H9 (cell line): ENCODE measurements at regions not wholly inside any gene's neighbourhood (a gene's known extent, or its start where the extent isn't known, plus 50 kb on each side); places are given as distances from the start of the nearest gene placed in this dataset.

Source experiments
- DNase-seq: peaks from one replicate; pipeline ENCODE4 v3.0.0-alpha.2; 2017
- H2AFZ ChIP-seq: one replicate; pipeline ENCODE4 v1.6.1; 2013; ENCODE audit warnings: mild to moderate bottlenecking, low read length, control low read depth, moderate library complexity
- H2AK5ac ChIP-seq: 2 replicates; pipeline ENCODE4 v1.6.1; 2013; ENCODE audit warnings: low read length, control low read depth, mixed read lengths; ENCODE audit not compliant: insufficient read length
- H2BK120ac ChIP-seq: one replicate; pipeline ENCODE4 v1.6.1; 2013; ENCODE audit warnings: low read depth, mild to moderate bottlenecking, low read length, control low read depth, inconsistent platforms; ENCODE audit not compliant: poor library complexity, severe bottlenecking
- H2BK12ac ChIP-seq: 2 replicates; pipeline ENCODE4 v1.6.1; 2013; ENCODE audit warnings: low read length, control low read depth, mixed read lengths, low read depth; ENCODE audit not compliant: insufficient read length
- H2BK15ac ChIP-seq: 2 replicates; pipeline ENCODE4 v1.6.1; 2013; ENCODE audit warnings: low read depth, low read length, control low read depth
- H2BK20ac ChIP-seq: one replicate; pipeline ENCODE4 v1.6.1; 2013; ENCODE audit warnings: low read depth, mild to moderate bottlenecking, low read length, control low read depth, inconsistent platforms; ENCODE audit not compliant: poor library complexity, severe bottlenecking
- H2BK5ac ChIP-seq: 2 replicates; pipeline ENCODE4 v1.6.1; 2013; ENCODE audit warnings: low read length, control low read depth, mixed read lengths; ENCODE audit not compliant: insufficient read length
- H3K14ac ChIP-seq: 2 replicates; pipeline ENCODE4 v1.6.1; 2013; ENCODE audit warnings: low read length, control low read depth; ENCODE audit not compliant: insufficient read depth
- H3K18ac ChIP-seq: 2 replicates; pipeline ENCODE4 v1.6.1; 2013; ENCODE audit warnings: low read depth, mild to moderate bottlenecking, mixed read lengths, low read length, control low read depth; ENCODE audit not compliant: insufficient read length
- H3K23ac ChIP-seq: 2 replicates; pipeline ENCODE4 v1.6.1; 2013; ENCODE audit warnings: low read length, control low read depth, mixed read lengths, low read depth; ENCODE audit not compliant: insufficient read length
- H3K23me2 ChIP-seq: 2 replicates; pipeline ENCODE4 v1.6.1; 2013; ENCODE audit warnings: low read depth, mild to moderate bottlenecking, mixed read lengths, low read length, control low read depth; ENCODE audit not compliant: insufficient read length, poor library complexity, severe bottlenecking
- H3K27ac ChIP-seq: 2 replicates; pipeline ENCODE4 v1.5.1; 2013; ENCODE audit warnings: low read length, control low read depth, mixed read lengths, low read depth; ENCODE audit not compliant: insufficient read length
- H3K27me3 ChIP-seq: 2 replicates; pipeline ENCODE4 v1.6.1; 2013; ENCODE audit warnings: low read length, control low read depth, inconsistent platforms; ENCODE audit not compliant: insufficient read depth
- H3K4ac ChIP-seq: 2 replicates; pipeline ENCODE4 v1.6.1; 2013; ENCODE audit warnings: low read depth, mild to moderate bottlenecking, control low read depth, inconsistent platforms, low read length, moderate library complexity
- H3K4me1 ChIP-seq: 2 replicates; pipeline ENCODE4 v1.6.1; 2013; ENCODE audit warnings: low read length, control low read depth, inconsistent platforms; ENCODE audit not compliant: insufficient read depth
- H3K4me2 ChIP-seq: 2 replicates; pipeline ENCODE4 v1.6.1; 2013; ENCODE audit warnings: low read length, control low read depth, mixed read lengths; ENCODE audit not compliant: insufficient read length, insufficient read depth
- H3K56ac ChIP-seq: 2 replicates; pipeline ENCODE4 v1.6.1; 2013; ENCODE audit warnings: low read depth, mild to moderate bottlenecking, mixed read lengths, low read length, control low read depth; ENCODE audit not compliant: insufficient read length
- H3K79me1 ChIP-seq: 2 replicates; pipeline ENCODE4 v1.6.1; 2013; ENCODE audit warnings: low read depth, mild to moderate bottlenecking, moderate library complexity, low read length, control low read depth, inconsistent platforms; ENCODE audit not compliant: insufficient read depth, poor library complexity, severe bottlenecking
- H3K79me2 ChIP-seq: 2 replicates; pipeline ENCODE4 v1.6.1; 2013; ENCODE audit warnings: low read length, control low read depth, inconsistent platforms; ENCODE audit not compliant: insufficient read depth
- H3K9ac ChIP-seq: 2 replicates; pipeline ENCODE4 v1.6.1; 2013; ENCODE audit warnings: low read length, control low read depth, mixed read lengths; ENCODE audit not compliant: insufficient read length; ENCODE audit errors: extremely low read depth
- H3K9me3 ChIP-seq: one replicate; pipeline ENCODE4 v1.6.1; 2013; ENCODE audit warnings: low read depth, low read length, inconsistent platforms; ENCODE audit not compliant: control insufficient read depth
- H3T11ph ChIP-seq: one replicate; pipeline ENCODE4 v1.6.1; 2013; ENCODE audit warnings: mild to moderate bottlenecking, low read length, control low read depth, inconsistent platforms
- H4K20me1 ChIP-seq: one replicate; pipeline ENCODE4 v1.6.1; 2013; ENCODE audit not compliant: control insufficient read depth, insufficient read length, insufficient read depth
- H4K5ac ChIP-seq: 2 replicates; pipeline ENCODE4 v1.6.1; 2013; ENCODE audit warnings: low read depth, mild to moderate bottlenecking, mixed read lengths, low read length, control low read depth; ENCODE audit not compliant: insufficient read length
- H4K8ac ChIP-seq: replicated peaks from 2 replicates; pipeline ENCODE4 v1.6.1; 2013; ENCODE audit warnings: low read length, control low read depth, mixed read lengths, low read depth; ENCODE audit not compliant: insufficient read length
- H4K91ac ChIP-seq: 2 replicates; pipeline ENCODE4 v1.6.1; 2013; ENCODE audit warnings: low read depth, mild to moderate bottlenecking, moderate library complexity, mixed read lengths, low read length, control low read depth; ENCODE audit not compliant: insufficient read length
- H3K27ac Mint-ChIP-seq, 3 experiments: 2 replicates in 2 of 3; 3 replicates in 1 of 3; pipeline ENCODE4 v1.8.0; 2020 to 2021; ENCODE audit warnings: mixed read lengths in 3 of 3, mild to moderate bottlenecking in 1 of 3, moderate library complexity in 1 of 3
- H3K27me3 Mint-ChIP-seq: 2 replicates; pipeline ENCODE4 v1.8.0; 2021; ENCODE audit warnings: low read depth, mild to moderate bottlenecking, moderate library complexity, mixed read lengths
- H3K36me3 Mint-ChIP-seq, 3 experiments: 2 replicates in 2 of 3; 3 replicates in 1 of 3; pipeline ENCODE4 v1.8.0; 2020 to 2021; ENCODE audit warnings: low read depth in 3 of 3, mixed read lengths in 3 of 3; ENCODE audit not compliant: insufficient read depth in 1 of 3
- H3K4me1 Mint-ChIP-seq, 2 experiments: 2 replicates each; pipeline ENCODE4 v1.8.0; 2020; ENCODE audit warnings: mixed read lengths in 2 of 2
- H3K4me3 Mint-ChIP-seq, 2 experiments: 2 replicates in 1 of 2; 3 replicates in 1 of 2; pipeline ENCODE4 v1.8.0; 2020 to 2021; ENCODE audit warnings: mild to moderate bottlenecking in 2 of 2, mixed read lengths in 2 of 2, moderate library complexity in 1 of 2
- H3K9me3 Mint-ChIP-seq, 2 experiments: 2 replicates in 1 of 2; 3 replicates in 1 of 2; pipeline ENCODE4 v1.8.0; 2020; ENCODE audit warnings: mild to moderate bottlenecking in 2 of 2, mixed read lengths in 2 of 2, moderate library complexity in 1 of 2
- CTCF ChIP-seq: fragments of 200-600 bp; sonication (generic); conservative IDR thresholded peaks from 3 replicates; pipeline ENCODE4 v1.8.0; 2021; ENCODE audit warnings: antibody characterized with exemption, mild to moderate bottlenecking
- WGBS: extraction: QIAGEN DNeasy Blood & Tissue Kit; methylation state at CpG from one replicate; pipeline ENCODE4 v1.1.7; 2013; ENCODE audit warnings: missing lambda C conversion rate, low lambda C conversion rate, mixed read lengths; ENCODE audit not compliant: insufficient read length; ENCODE audit errors: extremely low coverage; 5-methylcytosine and 5-hydroxymethylcytosine counted together

- TF ChIP-seq CTCF, result no peak
- DNase-seq, result no peak
- Mint-ChIP-seq H3K36me3 (no peaks in the 10 kb centered on the region), H3K4me1 (peaks cover 10 to 11% of the 10 kb centered on the region in 2 experiments), H3K9me3 (no peaks in the 10 kb centered on the region), H3K4me3 (no peak overlapping the region), H3K27me3 (no peaks in the 10 kb centered on the region), H3K27ac (no peak overlapping the region)
- H2BK15ac ChIP-seq, result no peak overlapping the region
- H3K79me2 ChIP-seq, result no peaks in the 10 kb centered on the region
- no peak overlapping the region for H3K9ac ChIP-seq
- no peak overlapping the region for H4K91ac ChIP-seq
- H3K4me2 ChIP-seq, result no peak overlapping the region
- no peak overlapping the region for H3K4ac ChIP-seq
- H4K5ac ChIP-seq, result no peak overlapping the region
- no CpG with 5 or more reads among the region's 1 CpG for WGBS
- no peaks in the 10 kb centered on the region for H4K20me1 ChIP-seq
- H3K56ac ChIP-seq, result no peak overlapping the region
- no peak overlapping the region for H2AK5ac ChIP-seq
- H2BK5ac ChIP-seq, result no peak overlapping the region
- H3K14ac ChIP-seq, result no peak overlapping the region
- no peaks in the 10 kb centered on the region for H3K9me3 ChIP-seq
- no peak overlapping the region for H3K18ac ChIP-seq
- no peak overlapping the region for H3K23ac ChIP-seq
- H3K4me1 ChIP-seq, result no peaks in the 10 kb centered on the region
- no peak overlapping the region for H2AFZ ChIP-seq
- no peaks in the 10 kb centered on the region for H3K79me1 ChIP-seq
- no peaks in the 10 kb centered on the region for H3K27me3 ChIP-seq
- H2BK120ac ChIP-seq, result no peak overlapping the region
- no peak overlapping the region for H3K27ac ChIP-seq
- no peak overlapping the region for H3T11ph ChIP-seq
- no peak overlapping the region for H2BK12ac ChIP-seq
- no peak overlapping the region for H2BK20ac ChIP-seq
- no peaks in the 10 kb centered on the region for H3K23me2 ChIP-seq
- H4K8ac ChIP-seq, result no peak overlapping the region
Measured at GRCh38 chr1:189866606-189867005, 611.1 kb downstream of the BRINP3 start.
